ENCODE measurements at regions not wholly inside any gene's neighbourhood (a gene's known extent, or its start where the extent isn't known, plus 50 kb on each side); places are given as distances from the start of the nearest gene placed in this dataset.

DNA sequence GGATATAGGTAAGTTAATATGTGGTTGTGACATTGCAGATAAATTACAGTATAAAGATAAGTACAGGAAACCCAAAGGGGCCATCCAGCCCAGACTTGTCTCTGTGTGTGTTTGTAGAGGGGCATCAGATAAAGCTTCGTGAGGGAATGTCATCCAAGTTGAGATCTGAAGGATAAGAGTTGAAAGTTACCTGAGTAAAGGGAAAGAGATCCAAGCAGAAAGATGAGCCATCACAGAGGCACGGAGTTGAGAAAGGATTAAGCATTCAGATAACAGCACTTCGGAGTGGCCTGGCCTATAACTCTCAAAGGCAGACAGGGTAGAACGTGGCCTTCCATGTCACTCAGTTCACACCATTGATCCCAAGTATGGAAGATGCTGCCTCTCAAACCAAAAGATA is 749.1 kb downstream of the ADGRL2 start:
- TF ChIP-seq, protein P1, sequence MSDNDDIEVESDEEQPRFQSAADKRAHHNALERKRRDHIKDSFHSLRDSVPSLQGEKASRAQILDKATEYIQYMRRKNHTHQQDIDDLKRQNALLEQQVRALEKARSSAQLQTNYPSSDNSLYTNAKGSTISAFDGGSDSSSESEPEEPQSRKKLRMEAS (IDR thresholded peaks at IDR 0.05) = no peak
- no peak for TF ChIP-seq TCF12 (IDR thresholded peaks at IDR 0.05; ENCODE audit: low read depth)

DNA sequence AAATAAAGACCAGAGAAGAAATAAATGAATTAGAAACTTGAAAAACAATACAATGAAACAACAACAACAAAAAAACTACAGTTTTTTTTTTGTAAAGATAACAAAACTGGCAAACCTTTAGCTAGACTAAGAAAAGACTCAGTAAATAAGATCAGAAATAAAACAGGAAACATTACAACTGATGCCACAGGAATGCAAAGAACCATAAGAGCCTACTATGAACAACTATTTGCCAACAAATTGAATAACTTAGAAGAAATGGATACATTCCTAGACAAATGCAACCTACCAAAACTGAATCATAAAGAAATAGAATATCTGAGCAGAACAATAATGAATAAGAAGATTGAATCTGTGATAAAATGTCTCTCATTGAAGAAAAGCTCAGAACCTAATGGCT is 742.0 kb downstream of the ADGRL2 start:
- no peak for TF ChIP-seq YY1 (IDR thresholded peaks at IDR 0.05; ENCODE audit: low read depth)
- TF ChIP-seq, protein P2, sequence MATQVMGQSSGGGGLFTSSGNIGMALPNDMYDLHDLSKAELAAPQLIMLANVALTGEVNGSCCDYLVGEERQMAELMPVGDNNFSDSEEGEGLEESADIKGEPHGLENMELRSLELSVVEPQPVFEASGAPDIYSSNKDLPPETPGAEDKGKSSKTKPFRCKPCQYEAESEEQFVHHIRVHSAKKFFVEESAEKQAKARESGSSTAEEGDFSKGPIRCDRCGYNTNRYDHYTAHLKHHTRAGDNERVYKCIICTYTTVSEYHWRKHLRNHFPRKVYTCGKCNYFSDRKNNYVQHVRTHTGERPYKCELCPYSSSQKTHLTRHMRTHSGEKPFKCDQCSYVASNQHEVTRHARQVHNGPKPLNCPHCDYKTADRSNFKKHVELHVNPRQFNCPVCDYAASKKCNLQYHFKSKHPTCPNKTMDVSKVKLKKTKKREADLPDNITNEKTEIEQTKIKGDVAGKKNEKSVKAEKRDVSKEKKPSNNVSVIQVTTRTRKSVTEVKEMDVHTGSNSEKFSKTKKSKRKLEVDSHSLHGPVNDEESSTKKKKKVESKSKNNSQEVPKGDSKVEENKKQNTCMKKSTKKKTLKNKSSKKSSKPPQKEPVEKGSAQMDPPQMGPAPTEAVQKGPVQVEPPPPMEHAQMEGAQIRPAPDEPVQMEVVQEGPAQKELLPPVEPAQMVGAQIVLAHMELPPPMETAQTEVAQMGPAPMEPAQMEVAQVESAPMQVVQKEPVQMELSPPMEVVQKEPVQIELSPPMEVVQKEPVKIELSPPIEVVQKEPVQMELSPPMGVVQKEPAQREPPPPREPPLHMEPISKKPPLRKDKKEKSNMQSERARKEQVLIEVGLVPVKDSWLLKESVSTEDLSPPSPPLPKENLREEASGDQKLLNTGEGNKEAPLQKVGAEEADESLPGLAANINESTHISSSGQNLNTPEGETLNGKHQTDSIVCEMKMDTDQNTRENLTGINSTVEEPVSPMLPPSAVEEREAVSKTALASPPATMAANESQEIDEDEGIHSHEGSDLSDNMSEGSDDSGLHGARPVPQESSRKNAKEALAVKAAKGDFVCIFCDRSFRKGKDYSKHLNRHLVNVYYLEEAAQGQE (IDR thresholded peaks at IDR 0.05; ENCODE audit: low read depth) = no peak
- no peak for TF ChIP-seq CREB1 (IDR thresholded peaks at IDR 0.05; ENCODE audit: low read depth)
- no peak for TF ChIP-seq FOXM1 (IDR thresholded peaks at IDR 0.05; ENCODE audit: borderline replicate concordance, low read depth)
- TF ChIP-seq EGR1 (IDR thresholded peaks at IDR 0.05) = no peak
- TF ChIP-seq, protein P3, sequence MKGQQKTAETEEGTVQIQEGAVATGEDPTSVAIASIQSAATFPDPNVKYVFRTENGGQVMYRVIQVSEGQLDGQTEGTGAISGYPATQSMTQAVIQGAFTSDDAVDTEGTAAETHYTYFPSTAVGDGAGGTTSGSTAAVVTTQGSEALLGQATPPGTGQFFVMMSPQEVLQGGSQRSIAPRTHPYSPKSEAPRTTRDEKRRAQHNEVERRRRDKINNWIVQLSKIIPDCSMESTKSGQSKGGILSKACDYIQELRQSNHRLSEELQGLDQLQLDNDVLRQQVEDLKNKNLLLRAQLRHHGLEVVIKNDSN (IDR thresholded peaks at IDR 0.05) = no peak
- TF ChIP-seq, protein P1 (IDR thresholded peaks at IDR 0.05) = no peak
- TF ChIP-seq TAF1 (IDR thresholded peaks at IDR 0.05; ENCODE audit: low read depth) = no peak
- TF ChIP-seq CEBPB (IDR thresholded peaks at IDR 0.05) = no peak
- no peak for TF ChIP-seq TEAD4 (IDR thresholded peaks at IDR 0.05)
- TF ChIP-seq RAD21 (IDR thresholded peaks at IDR 0.05; ENCODE audit: low read depth) = no peak
- no peak for TF ChIP-seq TCF12 (IDR thresholded peaks at IDR 0.05; ENCODE audit: low read depth)
- TF ChIP-seq EP300 (IDR thresholded peaks at IDR 0.05; ENCODE audit: borderline replicate concordance) = no peak

DNA sequence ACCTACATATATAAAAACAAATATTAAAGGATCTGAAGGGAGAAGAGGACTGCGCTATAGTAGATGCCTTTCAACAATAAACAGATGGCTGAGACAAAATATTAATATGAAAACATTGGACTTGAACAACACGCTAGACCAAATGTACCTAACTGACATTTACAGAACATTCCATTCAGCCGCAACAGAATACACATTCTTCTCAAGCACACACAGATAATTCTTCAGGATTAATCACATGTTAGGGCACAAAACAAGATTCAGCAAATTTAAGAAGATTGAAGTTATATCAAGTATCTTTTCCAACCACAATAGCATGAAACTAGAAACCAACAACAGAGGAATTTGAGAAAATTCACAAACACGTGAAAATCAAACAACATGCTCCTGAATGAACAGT is 741.4 kb downstream of the ADGRL2 start:
- TF ChIP-seq RAD21 (IDR thresholded peaks at IDR 0.05; ENCODE audit: low read depth) (no peak), TAF1 (IDR thresholded peaks at IDR 0.05; ENCODE audit: low read depth) (no peak), FOXM1 (IDR thresholded peaks at IDR 0.05; ENCODE audit: borderline replicate concordance, low read depth) (no peak), TCF12 (IDR thresholded peaks at IDR 0.05; ENCODE audit: low read depth) (no peak), EGR1 (IDR thresholded peaks at IDR 0.05) (no peak), CEBPB (IDR thresholded peaks at IDR 0.05) (no peak), YY1 (IDR thresholded peaks at IDR 0.05; ENCODE audit: low read depth) (no peak), TEAD4 (IDR thresholded peaks at IDR 0.05) (no peak), NFIC (IDR thresholded peaks at IDR 0.05) (no peak), ZBTB7A (IDR thresholded peaks at IDR 0.05; ENCODE audit: low read depth) (no peak), CREB1 (IDR thresholded peaks at IDR 0.05; ENCODE audit: low read depth) (no peak)
- TF ChIP-seq, protein P2 (IDR thresholded peaks at IDR 0.05; ENCODE audit: low read depth) = no peak
- TF ChIP-seq, protein P3 (IDR thresholded peaks at IDR 0.05) = no peak
- TF ChIP-seq, protein P1 (IDR thresholded peaks at IDR 0.05) = no peak

DNA sequence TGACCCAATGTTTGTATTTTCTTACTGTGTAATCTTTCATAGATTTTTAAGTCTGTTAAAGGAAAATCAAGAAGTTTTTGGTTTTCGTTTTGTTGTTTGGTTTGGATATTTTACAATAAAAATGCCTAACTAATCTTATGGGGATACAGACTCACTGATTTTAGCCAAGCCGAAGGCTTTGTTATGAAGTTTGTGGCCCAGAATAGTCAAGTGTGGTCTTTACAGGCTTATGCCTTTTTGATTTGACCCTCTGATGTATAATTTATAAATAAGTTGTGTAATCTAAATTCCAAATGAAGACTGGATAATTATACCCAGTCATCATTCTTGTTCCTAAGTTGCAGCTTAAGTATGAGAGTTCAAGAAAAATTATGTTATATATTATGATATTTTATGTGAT is 739.3 kb downstream of the ADGRL2 start:
- TF ChIP-seq RAD21 (IDR thresholded peaks at IDR 0.05; ENCODE audit: low read depth) (no peak), CREB1 (IDR thresholded peaks at IDR 0.05; ENCODE audit: low read depth) (no peak), EP300 (IDR thresholded peaks at IDR 0.05; ENCODE audit: borderline replicate concordance) (no peak), CEBPB (IDR thresholded peaks at IDR 0.05) (no peak), ZBTB7A (IDR thresholded peaks at IDR 0.05; ENCODE audit: low read depth) (no peak), TEAD4 (IDR thresholded peaks at IDR 0.05) (no peak), FOXM1 (IDR thresholded peaks at IDR 0.05; ENCODE audit: borderline replicate concordance, low read depth) (no peak), NFIC (IDR thresholded peaks at IDR 0.05) (no peak), YY1 (IDR thresholded peaks at IDR 0.05; ENCODE audit: low read depth) (no peak), TAF1 (IDR thresholded peaks at IDR 0.05; ENCODE audit: low read depth) (no peak), TCF12 (IDR thresholded peaks at IDR 0.05; ENCODE audit: low read depth) (no peak), EGR1 (IDR thresholded peaks at IDR 0.05) (no peak)
- TF ChIP-seq, protein P3 (IDR thresholded peaks at IDR 0.05) = no peak
- TF ChIP-seq, protein P1 (IDR thresholded peaks at IDR 0.05) = no peak
- TF ChIP-seq, protein P2 (IDR thresholded peaks at IDR 0.05; ENCODE audit: low read depth) = no peak

Measured in Ishikawa (cell line).